22Rv1 (cell line): ENCODE measurements at regions not wholly inside any gene's neighbourhood (a gene's known extent, or its start where the extent isn't known, plus 50 kb on each side); places are given as distances from the start of the nearest gene placed in this dataset.
"Not testable (repeated sequence)": the region's sequence is repeated elsewhere in the genome, so short reads cannot be mapped to it uniquely, and the experiment has no call there.

Experiments used
- H3K27ac ChIP-seq: fragments of 450-650 bp; 2 replicates; pipeline ENCODE4 v1.5.1; 2017
- CTCF ChIP-seq: fragments of 450-650 bp; IDR thresholded peaks from 2 replicates; pipeline ENCODE4 v1.5.1; 2017; ENCODE audit warnings: mild to moderate bottlenecking
- ZFX ChIP-seq: fragments of 450-650 bp; IDR thresholded peaks from 2 replicates; pipeline ENCODE4 v1.6.1; 2017; ENCODE audit warnings: antibody characterized with exemption, borderline replicate concordance

- no peak for TF ChIP-seq CTCF
- TF ChIP-seq ZFX: no peak
Observed at GRCh38 chr3:39558775-39559306, 91.4 kb downstream of the MOBP start.

GRCh38 chr3:39559543-39559942 lies 92.1 kb downstream of the MOBP start:
- no peak overlapping the region for H3K27ac ChIP-seq
- TF ChIP-seq CTCF (no peak), ZFX (no peak)

More at GRCh38 chr3:39558775-39559306, 91.4 kb downstream of the MOBP start:
- no peak overlapping the region for H3K27ac ChIP-seq

GRCh38 chr3:39568508-39568907 lies 101.0 kb downstream of the MOBP start:
- H3K27ac ChIP-seq: no peak overlapping the region
- TF ChIP-seq ZFX (no peak), CTCF (no peak)

GRCh38 chr3:39569095-39569494 lies 101.6 kb downstream of the MOBP start:
- no peak overlapping the region for H3K27ac ChIP-seq
- TF ChIP-seq CTCF (no peak), ZFX (no peak)

- TF ChIP-seq CTCF (no peak), ZFX (no peak)
- H3K27ac ChIP-seq: no peak overlapping the region
Observed at GRCh38 chr3:39573392-39573791, 105.9 kb downstream of the MOBP start.

GRCh38 chr3:39577541-39577940 lies 110.1 kb downstream of the MOBP start:
- no peak for TF ChIP-seq CTCF
- TF ChIP-seq ZFX: no peak
- H3K27ac ChIP-seq: no peak overlapping the region

GRCh38 chr3:39586215-39586614 lies 118.7 kb downstream of the MOBP start:
- not testable (repeated sequence) for H3K27ac ChIP-seq

- H3K27ac ChIP-seq: no peak overlapping the region
- TF ChIP-seq ZFX: no peak
- no peak for TF ChIP-seq CTCF
Observed at GRCh38 chr3:39587113-39587512, 119.6 kb downstream of the MOBP start.
